OCI-LY7 (cell line): ENCODE measurements at regions not wholly inside any gene's neighbourhood (a gene's known extent, or its start where the extent isn't known, plus 50 kb on each side); places are given as distances from the start of the nearest gene placed in this dataset.

ENCODE experiments used
- BruUV-seq: library from RNA; stranded (reverse); fragments of 400-500 nt; replicated peaks from 2 replicates; lab custom pipeline; 2021; lab: Mats Ljungman, UMichigan
- CTCF ChIA-PET: fragments of 300-600 bp; sonication (Branson Sonifier 250); formaldehyde crosslinking; loops from one replicate; lab custom pipeline; 2022; ENCODE audit warnings: antibody characterized with exemption; ENCODE audit not compliant: unreplicated experiment; lab: Charles Lee
- POLR2A ChIA-PET: fragments of 300-600 bp; sonication (Branson Sonifier 250); formaldehyde crosslinking; loops from one replicate; lab custom pipeline; 2022; ENCODE audit warnings: antibody characterized with exemption; lab: Charles Lee
- DNase-seq: peaks from one replicate; pipeline ENCODE4 v3.0.0-alpha.2; 2015; ENCODE audit warnings: low spot score
- H2AFZ ChIP-seq: fragments of 200-600 bp; sonication (generic), shearing (Covaris generic); 2 replicates; pipeline ENCODE4 v1.6.1; 2014; ENCODE audit warnings: mild to moderate bottlenecking, antibody characterized with exemption, low read length, moderate library complexity
- H3K27ac ChIP-seq: fragments of 200-600 bp; sonication (generic); 2 replicates; pipeline ENCODE4 v1.5.1; 2014; ENCODE audit warnings: mixed run types, low read depth, mild to moderate bottlenecking, moderate library complexity, low read length, inconsistent platforms; ENCODE audit not compliant: poor library complexity, severe bottlenecking
- H3K36me3 ChIP-seq: fragments of 200-600 bp; sonication (generic); 2 replicates; pipeline ENCODE4 v1.6.1; 2014; ENCODE audit warnings: mild to moderate bottlenecking, antibody characterized with exemption, low read length, moderate library complexity, mixed read lengths; ENCODE audit not compliant: insufficient read depth
- H3K4me1 ChIP-seq: fragments of 200-600 bp; sonication (generic); 2 replicates; pipeline ENCODE4 v1.5.1; 2014; ENCODE audit warnings: mild to moderate bottlenecking, low read length; ENCODE audit not compliant: insufficient read depth, poor library complexity, severe bottlenecking
- H3K4me2 ChIP-seq: fragments of 200-600 bp; sonication (generic); 2 replicates; pipeline ENCODE4 v1.6.1; 2014; ENCODE audit warnings: mild to moderate bottlenecking, low read length
- H3K4me3 ChIP-seq: fragments of 200-600 bp; sonication (generic); 2 replicates; pipeline ENCODE4 v1.5.1; 2014; ENCODE audit warnings: mild to moderate bottlenecking, low read depth, low read length; ENCODE audit not compliant: poor library complexity, severe bottlenecking
- H3K79me2 ChIP-seq: fragments of 200-600 bp; sonication (generic); 2 replicates; pipeline ENCODE4 v1.6.1; 2016; ENCODE audit warnings: low read depth, mild to moderate bottlenecking, low read length, moderate library complexity, mixed read lengths; ENCODE audit not compliant: insufficient read depth
- H3K9me2 ChIP-seq: fragments of 200-600 bp; sonication (generic); 2 replicates; pipeline ENCODE4 v1.6.1; 2016; ENCODE audit warnings: mild to moderate bottlenecking, low read length, mixed read lengths; ENCODE audit not compliant: insufficient read depth
- H3K9me3 ChIP-seq: fragments of 200-600 bp; sonication (generic); 2 replicates; pipeline ENCODE4 v1.6.1; 2014; ENCODE audit warnings: mild to moderate bottlenecking, mixed run types, low read length, mixed read lengths
- H4K20me1 ChIP-seq: fragments of 200-600 bp; sonication (generic); 2 replicates; pipeline ENCODE4 v1.6.1; 2014; ENCODE audit warnings: mild to moderate bottlenecking, antibody characterized with exemption, low read length, moderate library complexity, mixed read lengths; ENCODE audit not compliant: insufficient read depth
- CTCF ChIP-seq: fragments of 200-600 bp; sonication (generic); conservative IDR thresholded peaks from 2 replicates; pipeline ENCODE4 v1.5.1; 2014; ENCODE audit warnings: mild to moderate bottlenecking, antibody characterized with exemption, low read length, moderate library complexity, mixed read lengths
- EZH2phosphoT487 ChIP-seq: fragments of 200-600 bp; sonication (generic); IDR thresholded peaks from 2 replicates; pipeline ENCODE4 v1.6.1; 2018; ENCODE audit warnings: low read depth, borderline replicate concordance, mild to moderate bottlenecking, mixed run types, antibody characterized with exemption, low read length, moderate library complexity, mixed read lengths
- intact Hi-C: fragments of 100-400 bp; cut with micrococcal nuclease; formaldehyde crosslinking; loops from one replicate; pipeline ENCODE4 v1.10.0; 2022; ENCODE audit not compliant: unreplicated experiment

- Histone ChIP-seq H3K36me3 (no peaks in the 10 kb centered on the region), H3K9me3 (no peaks in the 10 kb centered on the region), H3K79me2 (no peaks in the 10 kb centered on the region), H3K4me1 (no peaks in the 10 kb centered on the region), H2AFZ (no peak overlapping the region), H3K9me2 (no peaks in the 10 kb centered on the region), H3K4me3 (no peak overlapping the region), H3K4me2 (no peak overlapping the region), H3K27ac (no peak overlapping the region), H4K20me1 (no peaks in the 10 kb centered on the region)
- BruUV-seq: no TSS peak
- ChIA-PET CTCF (no interaction called here), POLR2A (no interaction called here)
- DNase-seq: no peak
- TF ChIP-seq CTCF (no peak), EZH2phosphoT487 (no peak)
- intact Hi-C loops: no loop called here
These were observed 377.1 kb downstream of the PRDM5 start for GRCh38 chr4:120545391-120545790.

GRCh38 chr4:120544838-120545237, 377.7 kb downstream of the PRDM5 start:
- intact Hi-C loops: no loop called here
- no TSS peak for BruUV-seq
- POLR2A ChIA-PET: no interaction called here

GRCh38 chr4:120540625-120541024, 381.9 kb downstream of the PRDM5 start:
- no peak overlapping the region for H3K4me2 ChIP-seq
- no peak overlapping the region for H2AFZ ChIP-seq
- ChIA-PET CTCF (no interaction called here), POLR2A (interaction anchor here (0.7 kb wide), 1 partner anchor 79 kb away, joined by 3 read pairs; no protein-coding TSS in a partner anchor)
- no peak for TF ChIP-seq EZH2phosphoT487
- no peaks in the 10 kb centered on the region for H3K4me1 ChIP-seq
- H3K9me3 ChIP-seq: no peaks in the 10 kb centered on the region
- DNase-seq: no peak
- H3K36me3 ChIP-seq: no peaks in the 10 kb centered on the region
- intact Hi-C loops: no loop called here
- no peaks in the 10 kb centered on the region for H4K20me1 ChIP-seq
- H3K4me3 ChIP-seq: no peak overlapping the region
- no TSS peak for BruUV-seq
- no peak overlapping the region for H3K27ac ChIP-seq
- H3K79me2 ChIP-seq: no peaks in the 10 kb centered on the region
- no peaks in the 10 kb centered on the region for H3K9me2 ChIP-seq

More at GRCh38 chr4:120544838-120545237, 377.7 kb downstream of the PRDM5 start:
- Histone ChIP-seq H3K36me3 (no peaks in the 10 kb centered on the region), H3K79me2 (no peaks in the 10 kb centered on the region), H3K4me3 (no peak overlapping the region), H3K27ac (no peak overlapping the region), H2AFZ (no peak overlapping the region), H3K9me3 (no peaks in the 10 kb centered on the region), H3K4me2 (no peak overlapping the region), H4K20me1 (no peaks in the 10 kb centered on the region), H3K9me2 (no peaks in the 10 kb centered on the region), H3K4me1 (no peaks in the 10 kb centered on the region)
- no peak for DNase-seq
- no peak for TF ChIP-seq CTCF
- TF ChIP-seq EZH2phosphoT487: no peak
- CTCF ChIA-PET: no interaction called here
